GM19455 (cell line): ENCODE measurements at regions not wholly inside any gene's neighbourhood (a gene's known extent, or its start where the extent isn't known, plus 50 kb on each side); places are given as distances from the start of the nearest gene placed in this dataset.

ENCODE experiments used
- ATAC-seq: cut with Tn5 transposase; IDR thresholded peaks from one replicate; pipeline ENCODE4 v1.9.1; 2021; ENCODE audit not compliant: unreplicated experiment

DNA sequence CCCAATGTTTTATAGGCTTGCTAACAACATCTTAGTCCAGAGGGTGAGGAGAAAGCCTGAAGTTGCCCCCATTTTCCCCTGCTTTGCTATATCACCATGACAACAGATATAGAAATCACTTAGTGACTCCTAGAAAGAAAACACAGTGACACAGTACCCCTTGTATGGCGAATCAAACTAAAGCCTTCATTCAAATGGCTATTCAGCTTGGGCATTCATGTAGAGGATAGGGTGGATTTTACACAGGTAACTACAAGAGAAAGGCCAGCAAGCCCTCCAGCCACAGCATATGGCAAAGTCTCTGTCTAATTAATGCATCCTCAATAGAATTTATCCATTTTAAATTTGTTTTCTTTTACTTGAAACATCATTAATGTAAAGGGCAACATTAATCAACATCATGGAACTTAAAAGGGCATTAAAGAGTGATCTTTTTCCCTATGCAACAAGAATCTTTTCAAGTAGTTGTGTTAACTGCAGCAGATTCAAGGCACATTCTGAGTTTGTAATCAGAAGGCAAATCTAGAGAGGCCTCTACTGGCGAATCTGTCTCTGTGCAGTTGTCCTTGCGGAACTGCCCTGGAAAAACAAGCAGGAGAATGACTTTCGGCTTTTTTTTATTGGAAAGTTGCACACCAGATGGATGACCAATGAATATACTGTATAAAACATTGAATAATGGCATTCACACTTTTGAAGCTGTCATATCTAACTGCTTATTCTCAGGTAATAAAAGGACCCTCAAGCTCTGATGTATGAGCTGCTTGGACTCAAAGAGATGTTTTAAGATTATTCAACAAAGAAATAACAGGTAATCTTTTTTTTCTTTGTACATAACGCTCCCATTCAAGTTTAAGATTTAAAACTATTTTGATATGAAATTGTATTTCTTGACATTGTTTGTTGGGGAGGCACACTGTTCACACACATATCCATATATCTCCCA, 621.7 kb upstream of the AGTR1 start:
- no peak for ATAC-seq

DNA sequence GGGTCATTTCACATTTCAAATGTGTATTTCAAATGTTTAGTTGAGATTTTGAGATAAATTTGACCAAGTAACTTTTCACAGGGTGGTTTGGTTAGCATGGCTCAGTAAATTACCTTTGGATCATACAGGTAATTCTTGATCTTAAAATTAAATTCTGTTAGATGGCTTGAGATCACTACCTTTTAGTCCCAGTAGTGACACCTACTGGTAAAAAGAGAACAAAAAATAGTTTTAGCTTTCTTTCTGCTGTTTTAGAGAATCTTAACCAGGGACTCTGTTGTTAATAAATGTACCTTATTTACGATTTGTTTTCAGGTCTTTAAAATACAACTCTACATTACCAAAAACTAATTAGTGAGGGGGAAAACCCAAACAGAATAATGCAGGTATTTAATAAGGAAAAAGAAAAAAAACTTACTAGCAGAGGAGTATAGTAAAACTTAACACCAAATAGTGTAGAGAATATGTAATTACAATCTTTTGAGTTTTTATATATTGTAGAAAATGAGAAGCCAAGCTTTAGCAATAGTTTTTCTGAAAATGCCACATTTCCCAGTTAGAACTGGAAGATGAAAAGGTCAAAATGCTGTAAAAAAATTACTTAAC, 620.3 kb upstream of the AGTR1 start:
- no peak for ATAC-seq

DNA sequence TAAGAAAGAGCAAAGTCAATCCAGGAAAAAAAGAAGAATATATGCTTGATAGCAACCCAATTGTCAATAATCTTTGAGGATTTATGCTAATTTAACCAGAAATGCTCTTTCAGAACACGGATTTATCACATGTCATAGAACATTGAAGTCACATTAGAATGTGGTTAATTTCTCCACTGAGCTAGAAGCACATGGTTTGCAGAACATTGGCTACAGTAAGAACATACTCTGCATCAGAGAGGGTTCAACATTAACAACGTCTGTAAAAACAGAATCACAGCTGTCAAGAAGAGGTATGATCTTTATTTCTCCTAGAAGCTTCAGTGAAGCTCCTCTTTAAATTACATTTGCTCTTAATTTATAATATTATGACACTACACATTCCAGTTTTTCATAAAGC, 619.7 kb upstream of the AGTR1 start:
- ATAC-seq, result no peak

DNA sequence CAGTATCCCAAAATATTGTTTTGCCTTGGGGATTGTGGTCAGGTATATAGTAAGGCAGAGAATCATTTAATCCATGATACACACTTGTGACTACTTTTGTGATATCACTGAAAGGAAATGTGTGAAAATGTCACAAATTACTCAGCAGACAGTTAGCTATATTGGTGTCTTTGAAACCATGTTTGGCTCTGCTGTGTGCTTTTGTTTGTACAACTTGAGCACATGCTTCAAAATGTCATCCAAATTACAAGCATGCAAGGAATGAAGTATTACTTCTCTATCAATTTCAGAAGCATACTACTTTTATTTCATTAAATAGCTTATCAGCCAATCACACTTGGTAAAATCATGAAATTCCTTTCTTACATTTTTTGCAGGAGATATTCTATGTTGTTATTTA, 619.0 kb upstream of the AGTR1 start:
- ATAC-seq, result no peak

DNA sequence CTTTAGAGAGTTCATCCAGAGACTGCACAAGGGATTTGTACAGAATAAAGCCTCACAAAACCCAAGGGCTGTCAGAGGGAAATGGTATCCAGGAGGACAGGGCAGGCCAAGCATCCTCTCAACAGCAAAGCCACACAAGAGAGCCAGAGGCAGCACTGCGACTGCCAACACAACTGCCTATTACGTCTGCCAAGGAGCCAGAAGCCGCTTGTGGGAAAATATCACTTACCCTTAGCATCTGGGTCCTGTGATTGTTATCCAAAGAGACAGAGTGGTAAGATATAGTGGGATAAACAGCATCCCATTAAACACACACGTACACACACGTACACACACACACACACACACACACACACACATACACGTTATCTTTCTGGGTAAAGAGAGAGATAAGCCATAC, 618.3 kb upstream of the AGTR1 start:
- ATAC-seq, result no peak

DNA sequence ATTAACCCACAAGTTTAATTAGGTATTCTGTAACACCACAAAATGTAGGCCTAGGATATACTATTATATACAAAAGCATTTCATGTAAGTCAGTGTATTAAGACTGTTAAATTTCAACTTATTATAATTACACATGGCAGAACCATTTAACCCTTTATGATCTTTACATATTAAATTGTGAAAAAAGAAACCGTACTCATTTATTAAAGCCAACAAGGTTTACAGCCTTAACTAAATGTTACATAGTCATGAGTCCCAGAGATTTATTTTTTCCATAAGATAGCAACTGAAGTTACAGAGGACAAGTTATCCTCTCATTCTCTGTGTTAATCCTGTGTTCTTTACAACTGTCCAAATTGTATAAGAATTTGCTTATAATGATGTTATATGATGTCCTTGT, 615.8 kb upstream of the AGTR1 start:
- ATAC-seq, result no peak

DNA sequence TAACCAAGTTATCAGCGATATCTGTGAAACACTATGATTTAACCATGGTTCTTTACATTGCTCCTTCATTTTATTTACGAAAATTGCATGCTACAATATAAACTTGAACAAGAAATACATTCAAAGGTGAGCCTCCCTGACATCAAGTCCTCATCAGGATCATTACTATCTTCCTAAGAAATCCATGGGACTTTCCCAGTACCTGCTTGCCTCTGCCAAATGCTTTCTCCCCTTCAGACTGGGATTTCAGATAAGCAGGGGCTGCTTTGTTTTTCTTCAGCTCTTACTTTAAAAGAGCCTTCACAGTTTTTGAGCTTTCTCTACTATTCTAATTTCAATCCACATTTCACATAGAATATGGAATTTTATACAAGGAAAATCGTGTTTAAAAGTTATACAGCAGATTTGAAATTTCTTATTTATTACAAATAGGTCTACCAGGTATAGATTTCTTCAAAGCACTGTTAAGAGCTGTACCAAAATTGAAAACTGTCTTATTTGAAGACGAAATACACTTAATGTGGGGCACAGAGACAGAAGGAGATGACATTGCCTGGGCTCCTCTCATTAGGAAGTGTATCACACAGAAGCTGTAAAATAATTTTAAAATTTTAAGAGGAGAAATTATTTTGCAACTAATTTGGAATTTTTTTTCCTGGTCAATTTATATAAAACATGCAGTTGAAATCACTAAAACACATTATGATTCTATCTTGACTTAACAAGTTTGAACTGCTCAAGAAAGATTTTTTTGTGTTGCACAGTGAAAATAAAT, 615.0 kb upstream of the AGTR1 start:
- no peak for ATAC-seq

DNA sequence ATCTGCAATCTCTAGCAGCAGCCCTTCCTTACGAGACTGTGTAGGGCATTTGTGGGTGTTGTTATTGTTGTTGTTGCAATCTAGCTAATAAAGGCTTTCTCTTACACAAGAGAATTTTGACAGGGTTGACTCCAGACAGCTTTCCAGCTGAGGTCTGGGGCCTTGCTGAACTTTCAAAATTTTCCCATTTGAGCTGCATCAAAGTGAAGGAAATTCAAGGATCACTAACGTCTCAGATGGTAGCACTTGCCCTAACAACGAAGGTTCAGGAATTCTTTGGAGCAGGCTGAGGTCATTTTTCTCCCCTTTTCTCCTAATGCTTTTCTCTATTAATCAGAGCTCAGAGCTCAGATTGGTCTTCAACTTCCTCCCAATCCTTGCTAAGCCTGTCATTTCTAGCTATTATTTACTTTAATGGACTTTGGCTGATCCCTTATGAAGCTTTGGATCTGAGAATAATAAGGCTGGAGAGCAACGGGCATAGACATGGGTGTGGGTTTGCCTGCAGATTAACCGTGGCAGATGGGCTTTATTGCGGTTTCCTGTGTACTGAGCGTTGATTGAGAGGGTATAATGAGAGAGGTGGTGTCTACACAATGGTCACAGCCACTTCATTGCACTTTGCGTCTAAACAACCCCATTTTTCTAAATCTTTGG, 614.0 kb upstream of the AGTR1 start:
- ATAC-seq, result no peak

DNA sequence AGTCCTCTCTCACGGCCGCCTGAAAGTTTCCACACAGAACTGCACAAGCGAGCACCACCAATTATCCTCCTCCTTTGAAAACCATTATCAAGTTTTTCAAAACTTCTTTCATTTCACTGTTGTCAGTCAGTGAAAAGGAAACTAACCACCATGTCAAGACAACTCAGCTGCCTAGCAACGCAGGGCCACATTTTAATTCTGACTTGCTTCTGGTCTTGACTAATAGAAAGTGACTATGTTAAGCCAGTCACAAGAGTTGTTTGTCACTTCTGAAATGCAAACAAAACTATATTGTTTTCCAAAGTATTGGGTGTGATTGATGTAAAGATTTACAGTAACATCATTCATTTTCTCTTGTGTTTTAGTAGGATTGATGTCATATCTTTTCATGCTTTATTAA, 612.8 kb upstream of the AGTR1 start:
- ATAC-seq, result peak; percentile 87

DNA sequence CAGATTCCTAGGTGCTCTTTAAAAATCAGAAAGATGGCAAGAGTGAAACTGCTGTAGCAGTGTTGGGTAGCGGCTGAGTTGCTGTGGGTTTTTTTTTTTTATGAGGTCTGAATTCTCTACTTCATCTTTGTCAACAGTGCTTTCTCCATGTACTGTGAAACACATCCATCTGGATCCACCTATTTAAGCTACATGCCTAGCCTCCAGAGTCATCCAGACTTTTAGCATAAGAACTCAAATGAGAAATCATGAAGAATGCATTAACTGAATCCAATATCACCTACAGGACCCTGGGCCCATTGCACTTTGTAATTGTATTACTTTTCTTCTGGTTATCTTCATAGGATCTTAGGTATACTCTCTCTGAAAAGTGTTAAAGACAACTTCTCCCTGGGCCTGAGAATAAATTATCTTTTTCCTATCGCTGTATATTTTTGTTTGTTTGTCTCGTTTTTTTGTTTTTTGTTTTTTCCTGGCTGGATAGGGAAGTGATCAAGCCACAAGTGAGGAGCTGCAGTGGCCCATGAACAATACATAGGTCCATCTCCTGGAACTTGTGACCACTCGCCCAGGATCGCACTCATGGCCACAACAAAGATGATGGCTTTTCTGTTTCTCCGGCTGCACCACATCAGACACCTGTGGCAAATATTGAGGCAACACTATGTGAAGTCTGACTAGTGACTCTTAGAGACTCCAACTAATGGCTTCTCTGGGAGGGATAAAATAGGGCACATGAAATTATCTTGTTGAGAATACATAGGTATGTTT, 609.9 kb upstream of the AGTR1 start:
- ATAC-seq, result no peak

DNA sequence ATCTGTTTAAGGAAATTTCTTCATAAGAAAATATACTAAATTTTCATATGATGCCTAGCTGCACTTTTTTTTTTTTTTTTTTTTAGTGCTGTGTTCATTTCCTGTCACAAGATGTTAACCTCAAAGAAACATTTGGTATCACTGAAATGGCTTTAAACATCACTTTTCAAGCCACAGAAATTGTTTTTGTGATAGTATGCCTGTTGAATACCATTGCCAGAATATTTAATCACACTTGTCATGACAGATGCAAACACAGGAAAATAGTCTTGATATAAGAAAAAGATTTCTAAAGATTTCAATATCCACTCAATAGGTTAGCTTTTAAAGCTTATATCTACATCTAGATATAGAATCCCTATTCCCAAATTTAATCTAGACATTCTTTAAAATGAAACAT, 608.5 kb upstream of the AGTR1 start:
- ATAC-seq, result no peak

DNA sequence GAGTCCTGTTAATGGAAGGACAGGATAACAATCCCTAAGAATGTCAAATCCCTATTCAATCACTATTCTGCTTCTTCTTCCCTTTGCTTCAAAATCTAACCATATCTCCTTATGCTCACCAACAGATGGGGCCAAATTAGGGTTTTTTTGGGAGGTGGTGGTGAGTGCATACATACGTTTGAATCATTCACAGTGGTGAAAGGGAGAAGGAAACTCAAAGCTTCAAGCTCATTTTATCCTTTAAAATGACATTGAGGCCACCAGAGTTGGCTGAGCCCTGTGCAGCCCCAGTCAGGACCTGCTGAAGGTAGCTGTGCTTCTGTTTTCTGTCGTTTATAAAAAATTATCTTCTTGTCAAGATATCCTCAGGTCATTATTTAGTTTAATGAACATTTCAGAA, 607.5 kb upstream of the AGTR1 start:
- ATAC-seq, result no peak

DNA sequence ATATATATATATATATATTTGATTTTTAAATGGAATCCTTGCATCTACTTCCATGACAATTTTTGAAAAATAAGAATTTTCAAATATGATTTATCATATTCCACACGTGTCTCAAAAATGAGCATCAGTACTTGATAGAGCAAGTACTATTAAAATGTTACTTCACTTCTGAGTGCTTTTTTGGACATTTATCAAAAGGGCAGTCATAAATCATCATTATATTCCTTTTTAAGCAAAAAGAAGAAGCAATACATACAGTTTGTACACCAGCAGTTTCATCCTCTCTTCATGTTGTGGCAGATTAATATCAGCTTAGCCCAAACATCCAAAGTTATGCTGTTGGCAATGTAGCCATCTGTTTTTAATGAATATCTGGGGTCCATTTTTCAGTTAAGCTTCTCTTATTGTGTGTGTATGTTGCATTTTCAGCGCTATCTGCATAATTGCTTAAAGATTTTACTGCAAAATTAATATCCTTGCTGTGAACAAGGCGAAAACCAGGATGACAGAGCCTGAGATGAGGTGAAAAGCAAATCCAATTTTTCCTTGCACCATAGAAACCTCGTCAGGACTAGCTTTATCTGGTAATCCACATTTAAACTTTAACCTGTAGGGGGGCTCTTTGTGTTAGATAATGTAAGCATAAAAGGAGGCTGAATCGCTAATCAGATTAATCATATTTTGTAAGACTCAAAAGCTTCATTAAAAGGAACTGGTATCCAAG, 604.9 kb upstream of the AGTR1 start:
- no peak for ATAC-seq

DNA sequence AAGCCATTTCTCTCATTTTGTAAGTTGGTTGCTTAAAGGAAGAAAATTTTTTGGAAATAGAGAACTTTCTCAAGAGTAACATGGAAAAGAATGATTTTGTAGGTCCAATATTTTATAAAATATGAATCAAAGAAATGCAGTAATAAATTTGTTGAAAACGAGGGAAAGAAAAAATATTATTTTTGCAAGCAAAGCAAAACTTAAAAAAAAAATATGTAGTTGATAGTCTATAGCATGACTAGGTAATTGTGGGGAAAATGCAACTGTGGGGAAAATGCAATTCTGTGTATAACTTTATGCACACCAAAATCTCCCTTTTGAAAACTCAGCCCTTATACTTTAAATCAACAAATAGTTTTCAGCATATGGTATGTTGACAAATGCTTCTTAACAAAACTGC, 604.0 kb upstream of the AGTR1 start:
- no peak for ATAC-seq

DNA sequence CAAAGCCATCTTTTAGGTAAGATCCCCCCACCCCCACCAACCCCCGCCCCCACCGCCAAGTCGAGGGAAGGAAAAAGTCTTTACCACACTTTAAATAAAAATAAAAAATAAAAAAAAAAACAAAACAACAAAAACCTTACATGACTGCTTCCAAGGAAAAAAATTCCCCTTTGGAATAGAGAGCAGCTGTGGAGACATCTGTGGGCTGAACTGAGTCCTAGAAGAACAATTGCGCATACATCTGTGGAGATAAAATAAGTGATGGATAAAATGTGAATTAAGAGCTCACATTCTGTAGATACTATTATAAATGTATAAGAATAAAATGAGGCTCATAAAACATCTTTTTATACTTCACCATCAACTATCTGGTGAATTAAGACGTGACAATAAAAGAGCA, 601.7 kb upstream of the AGTR1 start:
- no peak for ATAC-seq

DNA sequence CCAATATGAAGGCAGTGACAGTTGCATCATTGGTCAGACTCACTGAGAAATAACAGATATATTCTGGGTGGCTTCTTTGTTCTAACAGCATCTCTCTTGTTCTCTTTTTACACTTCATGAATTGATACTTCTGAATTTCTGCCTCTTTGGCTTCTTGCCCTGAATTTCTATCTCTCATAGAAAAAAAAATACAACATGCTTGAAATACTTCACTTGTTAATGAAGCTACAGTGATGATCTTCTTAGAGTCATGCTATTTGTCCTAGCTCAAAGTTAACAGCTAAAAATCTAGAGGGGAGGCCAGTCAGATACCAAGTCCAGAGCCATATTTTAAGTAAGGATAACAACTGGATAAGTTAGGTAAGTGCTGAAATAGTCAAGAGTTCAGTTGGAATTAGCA, 597.2 kb upstream of the AGTR1 start:
- ATAC-seq, result no peak

DNA sequence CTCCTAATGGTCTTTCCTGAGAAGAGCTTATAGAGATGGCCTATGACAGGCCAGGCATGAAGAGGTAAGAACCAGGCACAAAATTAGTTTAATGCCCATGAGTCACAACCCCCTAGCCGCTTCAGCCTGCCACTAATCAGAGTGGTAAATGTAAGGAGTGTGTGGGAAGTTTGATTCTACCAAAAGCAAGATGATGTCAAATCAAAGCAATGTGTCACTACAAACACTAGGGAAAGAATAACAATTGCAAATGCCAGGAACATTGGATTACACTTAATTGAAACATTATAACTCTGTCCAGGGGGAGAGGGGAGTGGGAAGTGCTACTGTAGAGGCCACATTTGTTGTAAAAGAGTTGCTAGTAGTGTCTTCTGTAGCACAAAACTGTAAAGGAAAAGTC, 596.6 kb upstream of the AGTR1 start:
- no peak for ATAC-seq

DNA sequence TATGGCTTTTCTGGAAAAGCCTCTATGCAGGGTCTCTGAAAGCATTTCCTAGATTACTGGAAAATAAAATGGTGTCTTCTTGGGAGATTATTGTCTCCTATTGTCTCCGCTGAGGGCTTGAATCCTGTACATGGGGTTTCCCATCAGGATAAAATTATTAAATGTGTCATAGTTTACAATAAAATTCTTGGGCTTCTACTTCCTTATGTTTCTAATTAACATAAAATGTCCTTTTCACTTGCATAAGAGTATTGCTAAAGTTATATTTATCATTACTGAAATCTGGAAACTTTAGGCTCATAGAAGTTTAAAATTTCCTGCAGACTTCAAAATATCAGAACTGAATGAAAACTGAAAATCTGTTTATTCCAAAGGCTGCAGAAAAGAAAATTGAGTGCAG, 595.5 kb upstream of the AGTR1 start:
- ATAC-seq, result no peak

DNA sequence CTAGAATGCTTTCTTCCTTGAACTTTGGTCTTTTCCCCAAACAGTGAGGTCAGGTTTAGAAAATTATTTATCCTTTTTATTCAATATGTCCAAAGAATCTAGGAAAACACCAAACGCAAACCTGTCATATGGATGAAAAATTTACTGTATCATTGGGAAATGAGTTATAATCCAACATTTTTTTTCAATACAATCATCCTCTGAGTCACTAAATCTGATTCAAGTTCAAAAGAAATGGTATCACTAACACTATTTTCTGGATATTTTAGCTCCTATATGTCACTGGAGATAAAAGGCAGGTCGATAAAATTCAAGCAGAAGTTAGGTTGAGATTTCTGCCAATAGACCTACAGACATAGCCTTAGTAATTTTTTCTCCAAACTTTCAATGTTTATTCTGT, 591.6 kb upstream of the AGTR1 start:
- ATAC-seq, result no peak

DNA sequence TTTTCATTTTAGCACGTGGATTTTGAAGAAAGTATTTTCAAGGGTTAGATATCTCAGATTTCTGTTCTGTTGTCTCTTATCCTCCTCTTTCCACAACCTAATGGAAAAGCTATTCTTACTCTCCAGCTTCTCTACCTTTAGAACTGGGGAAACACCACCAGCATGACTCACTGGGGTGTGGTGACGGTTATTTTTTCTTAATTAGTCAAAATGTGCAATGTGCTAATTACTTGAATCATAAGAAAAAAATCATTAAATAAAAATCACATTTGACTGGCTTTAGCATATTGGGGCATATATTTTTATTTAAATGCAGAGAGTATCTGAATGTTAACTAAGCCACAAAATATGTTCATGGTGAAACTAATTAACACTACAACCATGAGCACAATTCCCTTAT, 570.7 kb upstream of the AGTR1 start:
- ATAC-seq, result no peak
